A549 (cell line): ENCODE measurements at regions not wholly inside any gene's neighbourhood (a gene's known extent, or its start where the extent isn't known, plus 50 kb on each side); places are given as distances from the start of the nearest gene placed in this dataset.
"Not testable (repeated sequence)": the region's sequence is repeated elsewhere in the genome, so short reads cannot be mapped to it uniquely, and the experiment has no call there.

Experiments
- ATAC-seq, 2 experiments: fragments of 200-7000 bp in 1 of 2; fragments of >200 bp in 1 of 2; cut with Nextera tagmentation in 1 of 2; cut with Tn5 transposase in 1 of 2; 3 replicates each; pipeline versions ENCODE4 v1.8.0 to v1.9.1; 2018 to 2020; ENCODE audit warnings: mild to moderate bottlenecking in 1 of 2, moderate library complexity in 1 of 2
- CTCF ChIA-PET: fragments of 300-600 bp; sonication (Branson Sonifier 250); formaldehyde crosslinking; extraction: SDS; loops from one replicate; lab custom pipeline; 2021; ENCODE audit warnings: antibody characterized with exemption, inconsistent platforms; lab: Yijun Ruan, JAX
- POLR2A ChIA-PET: fragments of 350-600 bp; formaldehyde crosslinking; extraction: SDS; loops from one replicate; lab custom pipeline; 2021; ENCODE audit warnings: antibody characterized with exemption, inconsistent platforms; lab: Yijun Ruan, JAX
- DNase-seq, 2 experiments: peaks; one replicate each; pipeline versions ENCODE4 v3.0.0 to v3.0.0-alpha.2; 2011 to 2016; ENCODE audit warnings: low read depth in 1 of 2, low spot score in 1 of 2
- FAIRE-seq: peaks from 2 replicates; lab custom pipeline; 2011; peaks lifted over from hg19 to GRCh38; lab: Jason Lieb, UNC
- H3K27ac ChIP-seq, 2 experiments: fragments of >200 bp; sonication (Bioruptor Twin); formaldehyde crosslinking; 3 replicates each; pipeline ENCODE4 v1.5.1; 2016 to 2017
- H3K4me1 ChIP-seq: fragments of >200 bp; sonication (Bioruptor Twin); formaldehyde crosslinking; 3 replicates; pipeline ENCODE4 v1.6.1; 2016
- H3K4me2 ChIP-seq: fragments of >200 bp; sonication (Bioruptor Twin); formaldehyde crosslinking; 3 replicates; pipeline ENCODE4 v1.6.1; 2016
- H3K4me3 ChIP-seq: fragments of >200 bp; sonication (Bioruptor Twin); formaldehyde crosslinking; 3 replicates; pipeline ENCODE4 v1.5.1; 2016
- H3K9me3 ChIP-seq: fragments of >200 bp; sonication (Bioruptor Twin); formaldehyde crosslinking; 3 replicates; pipeline ENCODE4 v1.6.1; 2016
- BHLHE40 ChIP-seq: IDR thresholded peaks from 2 replicates; pipeline ENCODE4 v1.6.1; 2012; ENCODE audit warnings: low read depth, low read length, inconsistent platforms
- CEBPB ChIP-seq, 2 experiments: fragments of >200 bp in 1 of 2; sonication (Bioruptor Twin) in 1 of 2; formaldehyde crosslinking in 1 of 2; IDR thresholded peaks; 2 replicates each; pipeline ENCODE4 v1.6.1; 2012 to 2016
- EHF ChIP-seq: fragments of 250-450 bp; sonication (Bioruptor Pico); IDR thresholded peaks from 2 replicates; pipeline ENCODE4 v1.5.0; 2020; ENCODE audit warnings: mild to moderate bottlenecking
- EHMT2 ChIP-seq: fragments of 200-600 bp; sonication (generic); IDR thresholded peaks from 2 replicates; pipeline ENCODE4 v1.6.1; 2016; ENCODE audit warnings: antibody characterized with exemption, low read depth, mild to moderate bottlenecking, moderate library complexity
- ELK1 ChIP-seq: fragments of 150-350 bp; IDR thresholded peaks from 2 replicates; pipeline ENCODE4 v1.6.1; 2014; ENCODE audit warnings: low read depth, mild to moderate bottlenecking, low read length
- EP300 ChIP-seq, 2 experiments: fragments of >200 bp; sonication (Bioruptor Twin); formaldehyde crosslinking; IDR thresholded peaks; 2 replicates in 1 of 2; 3 replicates in 1 of 2; pipeline ENCODE4 v1.6.1; 2016 to 2017
- ESRRA ChIP-seq: fragments of 150-350 bp; IDR thresholded peaks from 2 replicates; pipeline ENCODE4 v1.6.1; 2014; ENCODE audit warnings: mild to moderate bottlenecking, low read length, borderline replicate concordance
- FOSL2 ChIP-seq, 2 experiments: fragments of 450-650 bp in 1 of 2; fragments of >200 bp in 1 of 2; sonication (Bioruptor Twin) in 1 of 2; formaldehyde crosslinking; IDR thresholded peaks; 2 replicates each; pipeline versions ENCODE4 v1.5.0 to v1.6.1; 2016 to 2020; ENCODE audit warnings: mild to moderate bottlenecking in 1 of 2, moderate library complexity in 1 of 2
- FOXS1 ChIP-seq: fragments of 250-450 bp; sonication (Bioruptor Pico); IDR thresholded peaks from 2 replicates; pipeline ENCODE4 v1.5.0; 2020; ENCODE audit warnings: mild to moderate bottlenecking, moderate library complexity
- HDAC2 ChIP-seq: fragments of 200-600 bp; sonication (generic); IDR thresholded peaks from 2 replicates; pipeline ENCODE4 v1.6.1; 2016
- HEYL ChIP-seq: fragments of 250-450 bp; sonication (Bioruptor Pico); IDR thresholded peaks from 2 replicates; pipeline ENCODE4 v1.8.0; 2021; ENCODE audit warnings: mild to moderate bottlenecking, moderate library complexity
- HMGXB4 ChIP-seq: fragments of 250-450 bp; sonication (Bioruptor Pico); IDR thresholded peaks from 2 replicates; pipeline ENCODE4 v1.5.0; 2021; ENCODE audit warnings: mild to moderate bottlenecking, moderate library complexity, borderline replicate concordance
- HOXA7 ChIP-seq: fragments of 250-450 bp; sonication (Bioruptor Pico); IDR thresholded peaks from 2 replicates; pipeline ENCODE4 v1.5.0; 2020; ENCODE audit warnings: mild to moderate bottlenecking, moderate library complexity
- HOXB5 ChIP-seq: fragments of 250-450 bp; sonication (Bioruptor Pico); IDR thresholded peaks from 2 replicates; pipeline ENCODE4 v1.5.0; 2020; ENCODE audit warnings: mild to moderate bottlenecking, moderate library complexity
- JUN ChIP-seq, 2 experiments: fragments of >200 bp; sonication (Bioruptor Twin); formaldehyde crosslinking; IDR thresholded peaks; 2 replicates in 1 of 2; 3 replicates in 1 of 2; pipeline ENCODE4 v1.6.1; 2016 to 2017
- JUNB ChIP-seq: fragments of >200 bp; sonication (Bioruptor Twin); formaldehyde crosslinking; IDR thresholded peaks from 2 replicates; pipeline ENCODE4 v1.6.1; 2016
- KDM5A ChIP-seq: fragments of 200-600 bp; sonication (generic); IDR thresholded peaks from 2 replicates; pipeline ENCODE4 v1.6.1; 2016; ENCODE audit warnings: antibody characterized with exemption, mild to moderate bottlenecking
- MAFK ChIP-seq: fragments of 450-650 bp; IDR thresholded peaks from 2 replicates; pipeline ENCODE4 v1.6.1; 2014; ENCODE audit not compliant: partially characterized antibody
- MAX ChIP-seq: IDR thresholded peaks from 2 replicates; pipeline ENCODE4 v1.6.1; 2012
- MAZ ChIP-seq: fragments of 150-350 bp; IDR thresholded peaks from 2 replicates; pipeline ENCODE4 v1.6.1; 2014; ENCODE audit warnings: antibody characterized with exemption, low read depth, low read length, borderline replicate concordance
- NFE2L2 ChIP-seq: fragments of 150-350 bp; conservative IDR thresholded peaks from 2 replicates; pipeline ENCODE4 v1.6.1; 2014; ENCODE audit warnings: low read length
- NR3C1 ChIP-seq: fragments of >200 bp; sonication (Bioruptor Twin); formaldehyde crosslinking; IDR thresholded peaks from 3 replicates; pipeline ENCODE4 v1.6.1; 2017
- PBX3 ChIP-seq: IDR thresholded peaks from 2 replicates; pipeline ENCODE4 v1.6.1; 2012
- POLR2AphosphoS2 ChIP-seq: conservative IDR thresholded peaks from 2 replicates; pipeline ENCODE4 v1.6.1; 2012; ENCODE audit warnings: low read length, improper control_type of control experiment, inconsistent platforms
- RAD21 ChIP-seq, 2 experiments: fragments of >200 bp in 1 of 2; sonication (Bioruptor Twin) in 1 of 2; formaldehyde crosslinking in 1 of 2; IDR thresholded peaks in 1 of 2; conservative IDR thresholded peaks in 1 of 2; 2 replicates in 1 of 2; 3 replicates in 1 of 2; pipeline ENCODE4 v1.6.1; 2012 to 2018; ENCODE audit warnings: inconsistent platforms in 1 of 2
- TFCP2L1 ChIP-seq: fragments of 250-450 bp; sonication (Bioruptor Pico); IDR thresholded peaks from 2 replicates; pipeline ENCODE4 v1.5.0; 2021; ENCODE audit warnings: mild to moderate bottlenecking
- ZSCAN20 ChIP-seq: fragments of 250-450 bp; sonication (Bioruptor Pico); IDR thresholded peaks from 2 replicates; pipeline ENCODE4 v1.8.0; 2022; ENCODE audit warnings: mild to moderate bottlenecking, moderate library complexity
- WGBS: methylation state at CpG from one replicate; pipeline ENCODE4 v1.1.6; 2017; ENCODE audit errors: missing lambda C conversion rate; 5-methylcytosine and 5-hydroxymethylcytosine counted together

GRCh38 chrY:8011515-8011914 lies 1100.0 kb upstream of the AMELY start:
- Histone ChIP-seq H3K4me2 (no peak overlapping the region), H3K4me3 (no peak overlapping the region), H3K9me3 (no peaks in the 10 kb centered on the region), H3K27ac (no peak overlapping the region)
- DNase-seq (no peak), FAIRE-seq (no peak)
- ChIA-PET POLR2A (no interaction called here), CTCF (no interaction called here)
- WGBS: 11% methylated on average over 3 of the region's 3 CpGs
- TF ChIP-seq EP300 (IDR thresholded peaks at IDR 0.05) (no peak), JUN (IDR thresholded peaks at IDR 0.05) (no peak), PBX3 (no peak), FOSL2 (IDR thresholded peaks at IDR 0.05) (no peak), FOSL2 (CRISPR knock-in tag; IDR thresholded peaks at IDR 0.05) (no peak), MAFK (no peak), EHF (CRISPR knock-in tag) (no peak), EHMT2 (no peak), JUNB (no peak)
- TF ChIP-seq, all 56 proteins: peak for 0
- no peaks in the 10 kb centered on the region for H3K4me1 ChIP-seq
- no peak for ATAC-seq

- ATAC-seq (no peak), FAIRE-seq (no peak), DNase-seq (no peak)
- Histone ChIP-seq H3K4me3 (no peak overlapping the region), H3K27ac (no peak overlapping the region), H3K9me3 (no peaks in the 10 kb centered on the region), H3K4me1 (no peaks in the 10 kb centered on the region), H3K4me2 (no peak overlapping the region)
- 0% methylated on average over 2 of the region's 3 CpGs for WGBS
- no peak for TF ChIP-seq HDAC2
- no peak for TF ChIP-seq JUNB
- no peak for TF ChIP-seq HOXB5 (CRISPR knock-in tag)
- TF ChIP-seq HMGXB4: no peak
- TF ChIP-seq KDM5A: no peak
- no peak for TF ChIP-seq NFE2L2
- TF ChIP-seq CEBPB (IDR thresholded peaks at IDR 0.05): no peak
- no peak for TF ChIP-seq TFCP2L1 (CRISPR knock-in tag)
- no peak for TF ChIP-seq NR3C1
- TF ChIP-seq POLR2AphosphoS2: no peak
- CTCF ChIA-PET: no interaction called here
- POLR2A ChIA-PET: no interaction called here
Observed at GRCh38 chrY:8004196-8004595, 1092.6 kb upstream of the AMELY start.

- no peak for TF ChIP-seq MAZ
- no peak for TF ChIP-seq ZSCAN20 (CRISPR knock-in tag)
- no peak for TF ChIP-seq ESRRA
- no peak for TF ChIP-seq FOXS1 (CRISPR knock-in tag)
- TF ChIP-seq MAX: no peak
- no peak for TF ChIP-seq HOXA7 (CRISPR knock-in tag)
- TF ChIP-seq FOSL2 (IDR thresholded peaks at IDR 0.05): no peak
- no peak for TF ChIP-seq FOSL2 (CRISPR knock-in tag; IDR thresholded peaks at IDR 0.05)
- no peak for TF ChIP-seq BHLHE40
- no peak for TF ChIP-seq RAD21 (conservative IDR thresholded peaks at IDR 0.05 in 1 of 2, IDR thresholded peaks at IDR 0.05 in 1 of 2)
- no peak for TF ChIP-seq ELK1
- no peak for TF ChIP-seq NR3C1
- TF ChIP-seq HEYL (CRISPR knock-in tag): no peak
- Histone ChIP-seq H3K27ac (no peak overlapping the region), H3K4me3 (no peak overlapping the region), H3K4me1 (no peaks in the 10 kb centered on the region), H3K4me2 (no peak overlapping the region), H3K9me3 (no peaks in the 10 kb centered on the region)
- FAIRE-seq (no peak), ATAC-seq (no peak), DNase-seq (no peak)
- ChIA-PET CTCF (no interaction called here), POLR2A (no interaction called here)
- 0% methylated on average over 2 of the region's 2 CpGs for WGBS
Observed at GRCh38 chrY:7996726-7997125, 1085.2 kb upstream of the AMELY start.

- ATAC-seq, POLR2A ChIA-PET, CTCF ChIA-PET, DNase-seq, FAIRE-seq, H3K27ac ChIP-seq, H3K9me3 ChIP-seq, H3K4me2 ChIP-seq, H3K4me1 ChIP-seq, H3K4me3 ChIP-seq: not testable (repeated sequence)
- WGBS: 0% methylated on average over 2 of the region's 2 CpGs
Observed at GRCh38 chrY:7994781-7995180, 1083.2 kb upstream of the AMELY start.
